ENCODE measurements at regions not wholly inside any gene's neighbourhood (a gene's known extent, or its start where the extent isn't known, plus 50 kb on each side); places are given as distances from the start of the nearest gene placed in this dataset.

GRCh38 chr4:53764761-53765490 lies 173.6 kb upstream of the LNX1 start:
- no peak for DNase-seq

GRCh38 chr4:53763813-53764597 lies 172.7 kb upstream of the LNX1 start:
- DNase-seq = no peak

DNA sequence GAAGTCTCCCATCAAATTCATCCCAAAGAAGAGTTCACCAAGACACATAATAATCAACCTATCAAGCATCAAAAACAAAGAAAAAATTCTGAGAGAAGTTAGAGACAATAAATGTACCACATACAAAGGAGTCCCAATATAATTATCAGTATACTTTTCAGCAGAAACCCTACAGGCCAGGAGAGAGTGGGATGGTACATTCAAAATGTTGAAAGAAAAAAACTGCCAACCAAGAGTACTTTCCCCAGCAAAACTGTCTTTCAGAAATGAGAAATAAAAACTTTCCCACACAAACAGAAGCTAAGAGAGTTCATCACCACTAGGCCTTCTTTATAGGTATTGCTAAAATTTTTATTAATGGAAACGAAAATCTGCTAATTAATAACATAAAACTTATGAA lies 164.4 kb upstream of the LNX1 start:
- DNase-seq = no peak

GRCh38 chr4:53752124-53752523 lies 160.8 kb upstream of the LNX1 start:
- DNase-seq = no peak

DNA sequence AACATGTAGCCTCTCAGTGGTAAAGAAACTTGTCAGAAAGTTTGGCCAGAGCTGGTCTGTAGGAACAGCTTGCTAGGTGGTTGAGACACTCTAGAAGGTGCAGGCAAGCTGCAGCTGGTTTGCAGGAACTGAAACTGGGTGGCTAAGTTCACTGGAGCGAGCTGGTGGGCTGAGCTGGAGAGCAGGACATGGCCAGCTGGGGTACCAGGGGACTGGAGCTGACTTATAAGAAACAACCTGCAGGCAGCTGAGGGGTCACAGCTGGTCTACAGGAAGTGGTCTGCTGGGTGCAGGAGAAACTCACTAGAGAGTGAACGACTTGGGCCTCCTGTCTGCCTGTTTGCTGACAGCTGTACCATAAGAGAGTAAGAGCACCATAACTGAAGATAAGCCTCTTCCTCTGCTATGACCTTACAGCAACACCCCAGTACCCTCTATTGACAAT lies 157.1 kb upstream of the LNX1 start:
- DNase-seq = no peak

DNA sequence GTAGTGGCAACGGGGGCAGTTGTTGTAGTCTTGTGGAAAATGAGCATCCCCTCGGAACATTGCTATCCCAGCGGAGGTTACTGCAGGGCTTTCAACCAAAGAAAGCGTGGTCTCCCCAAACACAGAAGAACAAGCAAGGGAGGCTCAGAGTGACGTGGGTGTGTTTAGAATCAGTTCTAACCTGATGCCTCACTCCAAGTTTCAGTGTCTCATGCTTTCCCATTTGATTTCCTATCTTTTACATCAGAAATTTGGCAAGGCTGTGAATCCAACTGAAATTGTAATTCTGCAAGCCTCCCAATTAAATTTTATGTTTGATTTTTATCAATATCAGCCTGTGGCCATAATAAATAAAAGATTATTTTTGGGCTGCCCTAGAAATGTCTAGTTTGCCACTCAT lies 156.1 kb upstream of the LNX1 start:
- DNase-seq = no peak

- no peak for DNase-seq
Measured at GRCh38 chr4:53744446-53745160, 153.3 kb upstream of the LNX1 start.

DNA sequence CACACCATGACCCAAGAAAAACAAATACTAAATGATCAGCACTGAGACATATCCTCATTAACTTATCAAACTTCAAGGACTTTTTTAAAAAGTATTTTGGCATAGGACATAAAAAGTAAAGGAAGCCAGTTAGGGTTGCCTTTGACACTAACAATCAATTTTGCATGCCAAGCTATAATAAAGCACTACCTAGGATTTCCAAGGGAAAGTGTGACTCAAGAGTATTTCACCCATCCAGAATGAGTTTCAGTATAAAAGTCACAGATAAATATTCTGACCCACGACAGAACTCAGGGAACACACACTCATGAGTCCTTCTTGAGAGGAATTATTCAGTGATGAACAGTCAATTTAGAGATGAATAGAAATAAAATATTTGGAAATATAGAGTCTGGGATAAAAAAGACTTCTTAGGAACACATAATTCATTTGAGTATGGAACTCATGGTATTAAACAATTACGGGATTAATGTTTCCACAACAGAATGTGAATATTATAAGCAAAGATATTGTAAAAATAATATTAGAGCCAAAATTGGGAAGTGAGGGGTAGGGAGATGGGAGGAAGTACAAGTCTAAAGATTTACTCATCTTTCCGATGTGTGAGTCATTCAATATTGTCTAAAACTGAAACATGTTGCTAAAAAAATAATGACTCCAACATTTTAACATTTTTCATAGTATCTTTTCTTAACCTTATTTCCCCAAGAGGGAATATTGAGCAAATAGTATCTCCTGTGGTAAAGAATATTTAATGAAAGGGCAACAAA lies 143.5 kb upstream of the LNX1 start:
- no peak for DNase-seq

DNA sequence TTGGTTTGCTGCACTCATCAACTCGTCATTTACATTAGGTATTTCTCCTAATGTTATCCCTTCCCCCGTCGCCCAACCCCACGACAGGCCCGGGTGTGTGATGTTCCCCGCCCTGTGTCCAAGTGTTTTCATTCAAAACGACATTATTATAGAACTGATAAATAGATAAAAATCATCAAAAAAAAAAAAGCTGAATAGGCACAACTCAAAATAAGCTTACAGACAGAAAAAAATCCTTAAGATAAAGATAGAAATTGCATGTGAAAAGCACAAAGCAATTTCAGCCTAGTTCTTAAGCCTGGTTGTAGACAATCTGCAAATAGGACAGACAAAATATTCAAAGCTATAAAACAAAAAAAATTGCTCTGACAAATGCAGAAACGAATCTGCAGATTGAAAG lies 142.9 kb upstream of the LNX1 start:
- no peak for DNase-seq

- DNase-seq = no peak
Measured at GRCh38 chr4:53732661-53733060, 141.4 kb upstream of the LNX1 start.

DNA sequence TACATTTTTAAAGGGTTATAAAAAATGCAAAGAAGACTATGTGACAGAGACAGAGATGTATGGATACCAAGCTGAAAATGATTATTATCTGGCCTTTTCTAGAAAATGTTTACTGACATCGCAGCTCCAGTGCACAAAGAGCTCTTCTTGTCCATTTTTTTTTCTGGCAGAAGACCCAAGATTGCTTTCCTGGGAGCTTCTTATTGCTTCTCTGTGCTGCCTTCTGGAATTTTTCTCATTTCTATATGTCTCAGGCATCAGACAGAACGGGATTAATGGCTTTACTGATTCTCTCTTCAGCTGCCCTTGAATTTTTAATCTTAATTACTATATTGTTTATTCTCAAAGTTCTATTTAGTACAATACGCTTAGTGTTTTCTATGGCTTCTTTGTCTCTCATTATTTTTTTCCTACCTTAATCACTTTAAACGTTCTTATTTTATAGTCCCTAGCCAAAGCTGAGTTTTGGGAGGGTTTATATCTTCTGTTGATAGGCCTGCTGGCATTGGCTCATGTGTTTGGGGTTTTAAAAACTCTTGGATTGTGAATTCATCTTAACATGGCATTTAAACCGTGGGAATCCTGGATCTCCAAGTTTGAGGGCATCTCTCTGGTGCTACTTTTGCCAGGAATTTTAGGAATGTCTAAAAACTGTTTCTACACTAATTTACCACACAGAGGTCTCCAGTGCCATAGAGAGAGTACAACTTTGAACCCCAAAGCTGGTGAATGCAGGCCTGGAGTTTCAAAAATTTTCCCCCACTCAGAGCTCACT lies 138.9 kb upstream of the LNX1 start:
- no peak for DNase-seq

- DNase-seq = no peak
Measured at GRCh38 chr4:53722110-53722509, 130.8 kb upstream of the LNX1 start.

- no peak for DNase-seq
Measured at GRCh38 chr4:53721263-53721662, 130.0 kb upstream of the LNX1 start.

DNA sequence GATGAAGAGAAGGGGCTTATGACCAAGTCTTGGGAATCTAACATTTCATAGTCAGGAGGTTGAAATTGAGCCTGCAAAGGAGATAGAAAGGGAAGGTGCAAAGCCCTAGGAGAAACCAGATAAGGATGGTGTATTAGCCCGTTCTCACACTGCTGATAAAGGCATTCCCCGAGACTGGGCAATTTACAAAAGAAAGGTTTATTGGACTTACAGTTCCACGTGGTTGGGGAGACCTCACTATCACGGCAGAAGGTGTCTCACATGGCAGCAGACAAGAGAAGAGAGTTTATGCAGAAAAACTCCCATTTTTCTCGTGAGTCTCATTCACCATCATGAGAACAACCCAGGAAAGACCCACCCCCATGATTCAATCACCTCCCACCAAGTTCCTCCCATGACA lies 129.5 kb upstream of the LNX1 start:
- no peak for DNase-seq

GRCh38 chr4:53717064-53717549 lies 125.8 kb upstream of the LNX1 start:
- no peak for DNase-seq

- no peak for DNase-seq
Measured at GRCh38 chr4:53716471-53717063, 125.3 kb upstream of the LNX1 start.

DNA sequence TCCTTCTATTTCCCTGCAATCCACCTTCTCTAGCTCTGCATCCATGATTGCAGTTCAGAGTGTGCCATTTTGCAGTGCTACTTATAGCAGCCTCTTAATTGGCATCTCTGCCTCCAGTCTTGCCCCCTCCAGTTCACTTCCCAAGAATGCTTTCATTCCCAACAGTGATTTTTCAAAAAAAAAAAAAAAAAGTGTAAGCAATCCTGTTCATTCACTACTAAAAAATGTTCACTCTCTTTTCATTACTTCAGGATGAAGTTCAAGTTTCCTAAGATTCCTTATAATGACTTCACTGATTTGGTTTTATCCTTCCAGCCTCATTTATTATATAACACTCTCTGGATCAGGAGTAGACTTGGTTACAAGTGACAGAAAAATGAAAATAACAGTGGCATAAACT lies 124.7 kb upstream of the LNX1 start:
- DNase-seq = no peak

- DNase-seq = no peak
Measured at GRCh38 chr4:53714236-53715140, 123.2 kb upstream of the LNX1 start.

GRCh38 chr4:53713767-53714166 lies 122.5 kb upstream of the LNX1 start:
- DNase-seq = no peak

GRCh38 chr4:53713296-53713695 lies 122.0 kb upstream of the LNX1 start:
- DNase-seq = no peak
